Duodenal mucosa (tissue), 2 donors: ENCODE measurements at regions not wholly inside any gene's neighbourhood (a gene's known extent, or its start where the extent isn't known, plus 50 kb on each side); places are given as distances from the start of the nearest gene placed in this dataset.

Experiments
- H3K27ac ChIP-seq: one replicate; pipeline ENCODE4 v1.7.0; 2013; ENCODE audit warnings: low read depth, low read length
- H3K27me3 ChIP-seq, 2 donors: one replicate each; pipeline ENCODE4 v1.7.0; 2013; ENCODE audit warnings: low read length in 2 of 2, control low read depth in 1 of 2; ENCODE audit not compliant: insufficient read depth in 2 of 2, control insufficient read depth in 1 of 2
- H3K36me3 ChIP-seq, 2 donors: one replicate each; pipeline ENCODE4 v1.7.0; 2013; ENCODE audit warnings: low read length in 2 of 2, control low read depth in 1 of 2; ENCODE audit not compliant: insufficient read depth in 2 of 2, control insufficient read depth in 1 of 2
- H3K4me1 ChIP-seq, 2 donors: one replicate each; pipeline ENCODE4 v1.7.0; 2013; ENCODE audit warnings: low read length in 2 of 2, control low read depth in 1 of 2; ENCODE audit not compliant: insufficient read depth in 2 of 2, control insufficient read depth in 1 of 2
- H3K4me3 ChIP-seq, 2 donors: one replicate each; pipeline ENCODE4 v1.7.0; 2013; ENCODE audit warnings: low read length in 2 of 2, low read depth in 1 of 2
- H3K9ac ChIP-seq, 2 donors: one replicate each; pipeline ENCODE4 v1.7.0; 2013; ENCODE audit warnings: low read length in 2 of 2, low read depth in 1 of 2
- H3K9me3 ChIP-seq, 2 donors: one replicate each; pipeline ENCODE4 v1.7.0; 2013; ENCODE audit warnings: low read length in 2 of 2, control low read depth in 1 of 2; ENCODE audit not compliant: control insufficient read depth in 1 of 2

- Histone ChIP-seq H3K9me3 (peaks cover 0 to 7% of the 10 kb centered on the region in 2 donors), H3K4me1 (no peaks in the 10 kb centered on the region), H3K27me3 (no peaks in the 10 kb centered on the region), H3K4me3 (no peak overlapping the region), H3K36me3 (no peaks in the 10 kb centered on the region), H3K27ac (no peak overlapping the region), H3K9ac (no peak overlapping the region)
These were observed 295.5 kb downstream of the IRX1 start for GRCh38 chr5:3891113-3891512.

GRCh38 chr5:3893527-3893926 lies 297.9 kb downstream of the IRX1 start:
- no peak overlapping the region for H3K4me3 ChIP-seq
- no peak overlapping the region for H3K27ac ChIP-seq
- no peaks in the 10 kb centered on the region for H3K36me3 ChIP-seq
- H3K9ac ChIP-seq, result no peak overlapping the region
- no peaks in the 10 kb centered on the region for H3K27me3 ChIP-seq
- peaks cover 0 to 7% of the 10 kb centered on the region in 2 donors for H3K9me3 ChIP-seq
- H3K4me1 ChIP-seq, result no peaks in the 10 kb centered on the region

GRCh38 chr5:3893975-3894374 lies 298.3 kb downstream of the IRX1 start:
- no peak overlapping the region for H3K4me3 ChIP-seq
- peaks cover 0 to 7% of the 10 kb centered on the region in 2 donors for H3K9me3 ChIP-seq
- no peaks in the 10 kb centered on the region for H3K36me3 ChIP-seq
- H3K27ac ChIP-seq, result no peak overlapping the region
- no peak overlapping the region for H3K9ac ChIP-seq
- no peaks in the 10 kb centered on the region for H3K27me3 ChIP-seq
- H3K4me1 ChIP-seq, result no peaks in the 10 kb centered on the region

- Histone ChIP-seq H3K36me3 (no peaks in the 10 kb centered on the region), H3K9me3 (peaks cover 0 to 7% of the 10 kb centered on the region in 2 donors), H3K4me1 (no peaks in the 10 kb centered on the region), H3K27me3 (no peaks in the 10 kb centered on the region), H3K9ac (no peak overlapping the region), H3K4me3 (no peak overlapping the region), H3K27ac (no peak overlapping the region)
These were observed 300.5 kb downstream of the IRX1 start for GRCh38 chr5:3896098-3896497.

- Histone ChIP-seq H3K9me3 (no peaks in the 10 kb centered on the region), H3K27ac (no peak overlapping the region), H3K4me3 (no peak overlapping the region), H3K9ac (no peak overlapping the region), H3K4me1 (no peaks in the 10 kb centered on the region), H3K36me3 (no peaks in the 10 kb centered on the region), H3K27me3 (no peaks in the 10 kb centered on the region)
These were observed 303.5 kb downstream of the IRX1 start for GRCh38 chr5:3899093-3899492.

GRCh38 chr5:3904584-3904983 lies 309.0 kb downstream of the IRX1 start:
- no peaks in the 10 kb centered on the region for H3K4me1 ChIP-seq

GRCh38 chr5:3905031-3905430 lies 309.4 kb downstream of the IRX1 start:
- Histone ChIP-seq H3K9ac (no peak overlapping the region), H3K27me3 (no peaks in the 10 kb centered on the region), H3K27ac (no peak overlapping the region), H3K36me3 (no peaks in the 10 kb centered on the region), H3K4me3 (no peak overlapping the region), H3K9me3 (no peaks in the 10 kb centered on the region), H3K4me1 (no peaks in the 10 kb centered on the region)

More at GRCh38 chr5:3904584-3904983, 309.0 kb downstream of the IRX1 start:
- Histone ChIP-seq H3K27ac (no peak overlapping the region), H3K9ac (no peak overlapping the region), H3K36me3 (no peaks in the 10 kb centered on the region), H3K9me3 (no peaks in the 10 kb centered on the region), H3K4me3 (no peak overlapping the region), H3K27me3 (no peaks in the 10 kb centered on the region)

- no peaks in the 10 kb centered on the region for H3K36me3 ChIP-seq
- no peaks in the 10 kb centered on the region for H3K4me1 ChIP-seq
- no peak overlapping the region for H3K4me3 ChIP-seq
- H3K9me3 ChIP-seq, result no peaks in the 10 kb centered on the region
- no peak overlapping the region for H3K9ac ChIP-seq
- no peaks in the 10 kb centered on the region for H3K27me3 ChIP-seq
- no peak overlapping the region for H3K27ac ChIP-seq
These were observed 309.9 kb downstream of the IRX1 start for GRCh38 chr5:3905521-3905920.

GRCh38 chr5:3911111-3911510 lies 315.5 kb downstream of the IRX1 start:
- no peaks in the 10 kb centered on the region for H3K36me3 ChIP-seq
- no peak overlapping the region for H3K27ac ChIP-seq
- no peaks in the 10 kb centered on the region for H3K4me1 ChIP-seq
- no peaks in the 10 kb centered on the region for H3K9me3 ChIP-seq
- no peaks in the 10 kb centered on the region for H3K27me3 ChIP-seq
- no peak overlapping the region for H3K9ac ChIP-seq
- H3K4me3 ChIP-seq, result no peak overlapping the region

- H3K4me3 ChIP-seq, result no peak overlapping the region
- no peaks in the 10 kb centered on the region for H3K9me3 ChIP-seq
- H3K27me3 ChIP-seq, result no peaks in the 10 kb centered on the region
- no peak overlapping the region for H3K9ac ChIP-seq
- H3K4me1 ChIP-seq, result no peaks in the 10 kb centered on the region
- no peaks in the 10 kb centered on the region for H3K36me3 ChIP-seq
- no peak overlapping the region for H3K27ac ChIP-seq
These were observed 316.1 kb downstream of the IRX1 start for GRCh38 chr5:3911773-3912172.

GRCh38 chr5:3912790-3913189 lies 317.2 kb downstream of the IRX1 start:
- Histone ChIP-seq H3K36me3 (no peaks in the 10 kb centered on the region), H3K27ac (no peak overlapping the region), H3K27me3 (no peaks in the 10 kb centered on the region), H3K9me3 (no peaks in the 10 kb centered on the region), H3K9ac (no peak overlapping the region), H3K4me3 (no peak overlapping the region), H3K4me1 (no peaks in the 10 kb centered on the region)
